M059J (cell line): ENCODE measurements at regions not wholly inside any gene's neighbourhood (a gene's known extent, or its start where the extent isn't known, plus 50 kb on each side); places are given as distances from the start of the nearest gene placed in this dataset.

Experiments
- DNase-seq: peaks from one replicate; pipeline ENCODE4 v3.0.0-alpha.2; 2012; ENCODE audit warnings: low read depth

GRCh38 chr14:36028665-36029064, 147.9 kb downstream of the PTCSC3 start:
- no peak for DNase-seq

- DNase-seq: no peak
Observed at GRCh38 chr14:36028218-36028617, 148.3 kb downstream of the PTCSC3 start.

GRCh38 chr14:36027354-36027753, 149.2 kb downstream of the PTCSC3 start:
- no peak for DNase-seq

GRCh38 chr14:36022765-36023410, 153.6 kb downstream of the PTCSC3 start:
- no peak for DNase-seq

GRCh38 chr14:36021591-36022320, 154.8 kb downstream of the PTCSC3 start:
- DNase-seq: no peak

- DNase-seq: no peak
Observed at GRCh38 chr14:36021030-36021422, 155.5 kb downstream of the PTCSC3 start.

GRCh38 chr14:36020120-36021029, 156.1 kb downstream of the PTCSC3 start:
- no peak for DNase-seq

- no peak for DNase-seq
Observed at GRCh38 chr14:36019126-36019525, 157.4 kb downstream of the PTCSC3 start.

GRCh38 chr14:36014236-36014635, 162.3 kb downstream of the PTCSC3 start:
- no peak for DNase-seq

GRCh38 chr14:36013483-36013882, 163.0 kb downstream of the PTCSC3 start:
- no peak for DNase-seq

GRCh38 chr14:36012621-36013020, 163.9 kb downstream of the PTCSC3 start:
- no peak for DNase-seq

GRCh38 chr14:36009643-36010042, 166.9 kb downstream of the PTCSC3 start:
- no peak for DNase-seq

GRCh38 chr14:36006623-36007022, 169.9 kb downstream of the PTCSC3 start:
- DNase-seq: no peak

- DNase-seq: no peak
Observed at GRCh38 chr14:36005670-36006069, 170.9 kb downstream of the PTCSC3 start.

- no peak for DNase-seq
Observed at GRCh38 chr14:36001936-36002335, 174.6 kb downstream of the PTCSC3 start.

GRCh38 chr14:35999294-35999693, 173.2 kb downstream of the BRMS1L start:
- DNase-seq: no peak

- DNase-seq: no peak
Observed at GRCh38 chr14:35998303-35998702, 172.2 kb downstream of the BRMS1L start.

GRCh38 chr14:35993684-35993960, 167.5 kb downstream of the BRMS1L start:
- DNase-seq: no peak

- no peak for DNase-seq
Observed at GRCh38 chr14:35992816-35993683, 166.9 kb downstream of the BRMS1L start.

- DNase-seq: no peak
Observed at GRCh38 chr14:35991356-35991755, 165.2 kb downstream of the BRMS1L start.

GRCh38 chr14:35989736-35990135, 163.6 kb downstream of the BRMS1L start:
- no peak for DNase-seq
